ENCODE measurements at regions not wholly inside any gene's neighbourhood (a gene's known extent, or its start where the extent isn't known, plus 50 kb on each side); places are given as distances from the start of the nearest gene placed in this dataset.

DNA sequence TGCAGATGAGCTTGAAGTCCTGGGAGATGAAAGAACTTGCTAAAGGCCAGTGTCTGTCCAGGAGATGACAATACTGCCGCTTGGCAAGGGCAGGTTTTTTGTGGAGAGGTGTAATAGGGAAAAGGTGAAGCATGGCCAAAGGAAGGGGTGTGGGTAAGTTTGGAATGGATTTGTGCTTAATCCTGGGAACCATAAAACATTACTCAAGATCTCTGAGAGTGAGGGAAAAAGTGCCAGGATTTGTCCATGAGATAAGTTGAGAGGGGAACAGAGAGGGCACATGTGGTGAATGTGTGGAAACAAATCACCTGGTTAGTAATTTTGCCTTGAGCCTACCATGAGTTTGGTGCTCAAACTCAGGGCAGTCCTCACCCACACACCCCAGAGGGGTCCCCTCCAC is 108.8 kb upstream of the CD180 start:
- no peak for TF ChIP-seq EP300 (IDR thresholded peaks at IDR 0.05)
- TF ChIP-seq POLR2A (IDR thresholded peaks at IDR 0.05): no peak
